ENCODE measurements at regions not wholly inside any gene's neighbourhood (a gene's known extent, or its start where the extent isn't known, plus 50 kb on each side); places are given as distances from the start of the nearest gene placed in this dataset.

DNA sequence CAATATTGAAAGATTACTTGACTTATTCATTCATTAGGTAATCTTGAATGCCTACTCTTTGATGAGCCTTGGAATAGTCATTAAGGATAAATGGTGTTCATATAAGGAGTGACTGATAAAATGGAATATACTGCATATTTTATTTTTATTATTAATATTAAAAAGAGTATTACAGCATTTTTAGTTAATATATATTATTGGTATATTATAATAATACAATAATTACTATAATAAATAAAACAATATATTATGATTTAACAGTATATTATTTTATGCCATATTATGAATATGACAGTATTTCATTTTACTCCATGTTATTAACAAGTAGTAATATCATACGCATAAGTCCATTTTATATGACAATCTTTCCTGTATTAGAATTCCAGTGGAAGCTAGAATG, 490.8 kb upstream of the NFIA start:
- TF ChIP-seq, protein P1, sequence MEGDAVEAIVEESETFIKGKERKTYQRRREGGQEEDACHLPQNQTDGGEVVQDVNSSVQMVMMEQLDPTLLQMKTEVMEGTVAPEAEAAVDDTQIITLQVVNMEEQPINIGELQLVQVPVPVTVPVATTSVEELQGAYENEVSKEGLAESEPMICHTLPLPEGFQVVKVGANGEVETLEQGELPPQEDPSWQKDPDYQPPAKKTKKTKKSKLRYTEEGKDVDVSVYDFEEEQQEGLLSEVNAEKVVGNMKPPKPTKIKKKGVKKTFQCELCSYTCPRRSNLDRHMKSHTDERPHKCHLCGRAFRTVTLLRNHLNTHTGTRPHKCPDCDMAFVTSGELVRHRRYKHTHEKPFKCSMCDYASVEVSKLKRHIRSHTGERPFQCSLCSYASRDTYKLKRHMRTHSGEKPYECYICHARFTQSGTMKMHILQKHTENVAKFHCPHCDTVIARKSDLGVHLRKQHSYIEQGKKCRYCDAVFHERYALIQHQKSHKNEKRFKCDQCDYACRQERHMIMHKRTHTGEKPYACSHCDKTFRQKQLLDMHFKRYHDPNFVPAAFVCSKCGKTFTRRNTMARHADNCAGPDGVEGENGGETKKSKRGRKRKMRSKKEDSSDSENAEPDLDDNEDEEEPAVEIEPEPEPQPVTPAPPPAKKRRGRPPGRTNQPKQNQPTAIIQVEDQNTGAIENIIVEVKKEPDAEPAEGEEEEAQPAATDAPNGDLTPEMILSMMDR (conservative IDR thresholded peaks at IDR 0.05; ENCODE audit: low read depth, low read length), result no peak
- TF ChIP-seq EZH2 (IDR thresholded peaks at IDR 0.05; ENCODE audit: borderline replicate concordance, low read depth, low read length, poor library complexity, severe bottlenecking), result no peak

Data from A673 (cell line).